ENCODE measurements at regions not wholly inside any gene's neighbourhood (a gene's known extent, or its start where the extent isn't known, plus 50 kb on each side); places are given as distances from the start of the nearest gene placed in this dataset.
"Not testable (repeated sequence)": the region's sequence is repeated elsewhere in the genome, so short reads cannot be mapped to it uniquely, and the experiment has no call there.

GRCh38 chr14:95623195-95623594 is 63.0 kb upstream of the TCL1B start (continued):
- TF ChIP-seq NFXL1 (IDR thresholded peaks at IDR 0.05; ENCODE audit: borderline replicate concordance) (no peak), CEBPB (IDR thresholded peaks at IDR 0.05; ENCODE audit: borderline replicate concordance in 1 of 2, low read depth in 2 of 2, low read length in 2 of 2) (no peak), ZNF274 (IDR thresholded peaks at IDR 0.05; ENCODE audit: insufficient read depth, insufficient read length) (no peak), HDAC2 (IDR thresholded peaks at IDR 0.05) (no peak), NFYA (IDR thresholded peaks at IDR 0.05; ENCODE audit: borderline replicate concordance, low read depth, low read length) (no peak), MEF2B (IDR thresholded peaks at IDR 0.05; ENCODE audit: partially characterized antibody, poor library complexity, severe bottlenecking) (no peak), HDGF (IDR thresholded peaks at IDR 0.05) (no peak), SRF (IDR thresholded peaks at IDR 0.05; ENCODE audit: low read depth in 2 of 2, low read length in 2 of 2) (no peak)

DNA sequence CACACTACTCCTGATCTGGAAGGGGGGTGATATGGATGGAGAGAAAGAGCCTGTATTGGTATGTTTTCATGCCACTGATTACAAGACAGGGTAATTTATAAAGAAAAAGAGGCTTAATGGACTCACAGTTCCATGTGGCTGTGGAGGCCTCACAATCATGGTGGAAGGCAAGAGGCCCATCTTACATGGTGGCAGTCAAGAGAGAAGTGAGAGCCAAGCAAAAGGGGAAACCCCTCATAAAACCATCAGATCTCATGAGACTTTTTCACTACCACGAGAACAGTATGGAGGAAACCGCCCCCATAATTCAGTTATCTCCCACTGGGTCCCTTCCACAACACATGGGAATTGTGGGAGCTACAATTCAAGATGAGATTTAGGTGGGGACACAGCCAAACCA is 60.5 kb upstream of the TCL1B start:
- H3K9ac ChIP-seq (ENCODE audit: control insufficient read depth, insufficient read depth, low read length); BruUV-seq (replicated peaks); in situ Hi-C loops (cut with MboI); H4K20me1 ChIP-seq (ENCODE audit: control insufficient read depth, insufficient read depth); H3K27ac ChIP-seq (ENCODE audit: control insufficient read depth, insufficient read depth); H3K79me2 ChIP-seq (ENCODE audit: control insufficient read depth, insufficient read depth, low read length); intact Hi-C loops (cut with micrococcal nuclease; ENCODE audit: unreplicated experiment); H3K27me3 ChIP-seq (replicated peaks in 1 of 2; ENCODE audit: control insufficient read depth in 2 of 2, insufficient read depth in 2 of 2, low read length in 1 of 2); H2AFZ ChIP-seq (ENCODE audit: control insufficient read depth, low read depth, low read length); DNase-seq (ENCODE audit: low read depth, low spot score); FAIRE-seq; H3K4me2 ChIP-seq (ENCODE audit: control insufficient read depth, insufficient read depth); H3K4me1 ChIP-seq (ENCODE audit: control insufficient read depth, insufficient read depth, low read length); H3K36me3 ChIP-seq (ENCODE audit: control insufficient read depth in 2 of 2, insufficient read depth in 2 of 2, low read length in 1 of 2); H3K9me3 ChIP-seq (replicated peaks; ENCODE audit: control insufficient read depth, insufficient read depth, low read length); H3K4me3 ChIP-seq; ATAC-seq; POLR2A ChIA-PET: not testable (repeated sequence)
- SMC1A ChIA-PET (ENCODE audit: uncharacterized antibody, unreplicated experiment) = interaction anchor here (0.7 kb wide), 1 partner anchor 11 kb away, joined by 3 read pairs; no protein-coding TSS in a partner anchor
- CTCF ChIA-PET = interaction anchor here (1.2 kb wide), 1 partner anchor 54 kb away, joined by 5 read pairs; no protein-coding TSS in a partner anchor
- WGBS (ENCODE audit: insufficient coverage, insufficient replicate concordance, low lambda C conversion rate, missing lambda C conversion rate) = 0% methylated on average over 2 of the region's 2 CpGs
- RAD21 ChIA-PET (ENCODE audit: unreplicated experiment) = interaction anchor here (1.1 kb wide), 1 partner anchor 37 kb away, joined by 3 read pairs; no protein-coding TSS in a partner anchor

DNA sequence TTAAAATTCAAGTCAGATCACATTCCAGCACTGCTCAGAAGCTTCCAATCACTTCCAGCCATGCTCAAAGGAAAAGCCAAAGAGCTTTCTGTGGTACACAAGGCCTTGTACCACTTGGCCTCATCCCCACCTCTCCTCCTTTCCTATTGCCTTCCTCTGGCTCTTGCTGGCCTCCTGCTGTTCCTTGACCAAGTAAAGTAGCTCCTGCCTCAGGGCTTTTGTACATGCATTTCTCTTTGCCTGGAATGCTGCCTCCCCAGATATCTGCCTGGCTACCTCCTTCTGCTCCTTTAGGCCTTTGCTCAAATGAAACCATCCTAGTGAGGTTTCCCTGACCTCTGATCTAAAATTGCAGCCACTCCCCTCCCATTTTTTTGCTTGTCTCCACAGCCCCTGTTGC is 51.2 kb upstream of the TCL1B start:
- FAIRE-seq = no peak
- Histone ChIP-seq H3K27ac (ENCODE audit: control insufficient read depth, insufficient read depth) (no peak overlapping the region), H3K36me3 (ENCODE audit: control insufficient read depth in 2 of 2, insufficient read depth in 2 of 2, low read length in 1 of 2) (no peaks in the 10 kb centered on the region), H3K4me2 (ENCODE audit: control insufficient read depth, insufficient read depth) (no peak overlapping the region), H3K79me2 (ENCODE audit: control insufficient read depth, insufficient read depth, low read length) (no peaks in the 10 kb centered on the region), H3K9ac (ENCODE audit: control insufficient read depth, insufficient read depth, low read length) (no peak overlapping the region), H3K9me3 (replicated peaks; ENCODE audit: control insufficient read depth, insufficient read depth, low read length) (peaks cover 2% of the 10 kb centered on the region; the same call in 1 of the 3 replicates), H3K4me3 (no peak overlapping the region), H4K20me1 (ENCODE audit: control insufficient read depth, insufficient read depth) (no peaks in the 10 kb centered on the region), H3K4me1 (ENCODE audit: control insufficient read depth, insufficient read depth, low read length) (no peaks in the 10 kb centered on the region), H2AFZ (ENCODE audit: control insufficient read depth, low read depth, low read length) (no peak overlapping the region), H3K27me3 (replicated peaks in 1 of 2; ENCODE audit: control insufficient read depth in 2 of 2, insufficient read depth in 2 of 2, low read length in 1 of 2) (no peaks in the 10 kb centered on the region)
- RAD21 ChIA-PET (ENCODE audit: unreplicated experiment) = no interaction called here
- CTCF ChIA-PET = no interaction called here
- intact Hi-C loops (cut with micrococcal nuclease; ENCODE audit: unreplicated experiment) (no loop called here), in situ Hi-C loops (cut with MboI) (no loop called here)
- ATAC-seq = no peak
- POLR2A ChIA-PET = no interaction called here
- SMC1A ChIA-PET (ENCODE audit: uncharacterized antibody, unreplicated experiment) = no interaction called here
- BruUV-seq (replicated peaks) = no TSS peak
- no peak for DNase-seq (ENCODE audit: low read depth, low spot score)
- TF ChIP-seq, protein P1, sequence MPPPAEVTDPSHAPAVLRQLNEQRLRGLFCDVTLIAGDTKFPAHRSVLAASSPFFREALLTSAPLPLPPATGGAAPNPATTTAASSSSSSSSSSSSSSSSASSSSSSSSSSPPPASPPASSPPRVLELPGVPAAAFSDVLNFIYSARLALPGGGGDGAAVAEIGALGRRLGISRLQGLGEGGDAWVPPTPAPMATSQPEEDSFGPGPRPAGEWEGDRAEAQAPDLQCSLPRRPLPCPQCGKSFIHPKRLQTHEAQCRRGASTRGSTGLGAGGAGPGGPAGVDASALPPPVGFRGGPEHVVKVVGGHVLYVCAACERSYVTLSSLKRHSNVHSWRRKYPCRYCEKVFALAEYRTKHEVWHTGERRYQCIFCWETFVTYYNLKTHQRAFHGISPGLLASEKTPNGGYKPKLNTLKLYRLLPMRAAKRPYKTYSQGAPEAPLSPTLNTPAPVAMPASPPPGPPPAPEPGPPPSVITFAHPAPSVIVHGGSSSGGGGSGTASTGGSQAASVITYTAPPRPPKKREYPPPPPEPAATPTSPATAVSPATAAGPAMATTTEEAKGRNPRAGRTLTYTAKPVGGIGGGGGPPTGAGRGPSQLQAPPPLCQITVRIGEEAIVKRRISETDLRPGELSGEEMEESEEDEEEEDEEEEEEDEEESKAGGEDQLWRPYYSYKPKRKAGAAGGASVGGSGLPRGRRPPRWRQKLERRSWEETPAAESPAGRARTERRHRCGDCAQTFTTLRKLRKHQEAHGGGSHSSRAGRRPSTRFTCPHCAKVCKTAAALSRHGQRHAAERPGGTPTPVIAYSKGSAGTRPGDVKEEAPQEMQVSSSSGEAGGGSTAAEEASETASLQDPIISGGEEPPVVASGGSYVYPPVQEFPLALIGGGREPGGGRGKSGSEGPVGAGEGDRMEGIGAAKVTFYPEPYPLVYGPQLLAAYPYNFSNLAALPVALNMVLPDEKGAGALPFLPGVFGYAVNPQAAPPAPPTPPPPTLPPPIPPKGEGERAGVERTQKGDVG (CRISPR knock-in tag; IDR thresholded peaks at IDR 0.05) = no peak
- TF ChIP-seq STAT3 (IDR thresholded peaks at IDR 0.05; ENCODE audit: low read depth, low read length) = no peak
- no peak for TF ChIP-seq RAD21 (IDR thresholded peaks at IDR 0.05; ENCODE audit: insufficient read depth, low read depth, low read length)
- no peak for TF ChIP-seq YBX1 (IDR thresholded peaks at IDR 0.05)
- no peak for TF ChIP-seq TARDBP (IDR thresholded peaks at IDR 0.05; ENCODE audit: borderline replicate concordance)
- no peak for TF ChIP-seq ZNF622 (IDR thresholded peaks at IDR 0.05)
- TF ChIP-seq IKZF2 (IDR thresholded peaks at IDR 0.05) = no peak
- no peak for TF ChIP-seq ZNF217 (IDR thresholded peaks at IDR 0.05)
- TF ChIP-seq NBN (IDR thresholded peaks at IDR 0.05) = no peak
- no peak for TF ChIP-seq MEF2A (IDR thresholded peaks at IDR 0.05; ENCODE audit: insufficient read depth, low read depth, low read length)

All from GM12878 (cell line).